ENCODE measurements at regions not wholly inside any gene's neighbourhood (a gene's known extent, or its start where the extent isn't known, plus 50 kb on each side); places are given as distances from the start of the nearest gene placed in this dataset.

GRCh38 chr20:54773643-54774000 is 298.2 kb downstream of the DOK5 start:
- H3K27me3 ChIP-seq (ENCODE audit: control insufficient read depth, insufficient read depth, low read length) = no peaks in the 10 kb centered on the region
- H3K36me3 ChIP-seq (ENCODE audit: control insufficient read depth, insufficient read depth, low read length) = no peaks in the 10 kb centered on the region
- TF ChIP-seq CTCF (IDR thresholded peaks at IDR 0.05; ENCODE audit: insufficient read depth, low read length, severe bottlenecking) = no peak
- no peak overlapping the region for H3K4me3 ChIP-seq (ENCODE audit: low read depth, low read length)
- FAIRE-seq (no peak), DNase-seq (ENCODE audit: low read depth) (no peak)

DNA sequence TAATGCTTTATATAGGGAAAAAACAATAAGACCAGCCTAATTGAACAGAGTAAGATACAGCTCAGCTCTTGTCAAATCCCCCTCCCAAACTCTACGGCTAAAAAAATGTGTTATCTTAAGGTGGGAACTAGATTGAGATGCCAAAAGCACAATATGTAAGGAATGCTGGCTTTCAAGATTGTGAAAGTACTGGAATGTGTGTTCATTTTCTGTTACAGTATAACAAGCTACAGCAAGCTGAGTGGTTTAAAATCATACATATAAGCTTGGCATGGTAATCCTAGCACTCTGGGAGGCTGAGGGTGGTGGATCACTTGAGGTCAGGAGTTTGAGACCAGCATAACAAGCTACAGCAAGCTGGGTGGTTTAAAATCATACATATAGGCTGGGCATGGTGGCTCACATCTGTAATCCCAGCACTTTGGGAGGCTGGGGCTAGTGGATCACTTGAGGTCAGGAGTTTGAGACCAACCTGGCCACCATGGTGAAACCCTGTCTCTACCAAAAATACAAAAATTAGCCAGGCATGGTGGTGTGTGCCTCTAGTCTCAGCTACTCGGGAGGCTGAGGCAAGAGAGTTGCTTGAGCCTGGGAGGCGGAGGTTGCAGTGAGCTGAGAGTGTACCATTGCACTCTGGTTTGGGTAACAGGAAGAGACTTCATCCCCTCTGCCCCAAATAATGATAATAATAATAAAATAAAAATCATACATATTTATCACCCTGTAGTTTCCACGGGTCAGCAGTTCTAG is 297.7 kb downstream of the DOK5 start:
- Histone ChIP-seq H3K36me3 (ENCODE audit: control insufficient read depth, insufficient read depth, low read length) (no peaks in the 10 kb centered on the region), H3K4me3 (ENCODE audit: low read depth, low read length) (no peak overlapping the region), H3K27me3 (ENCODE audit: control insufficient read depth, insufficient read depth, low read length) (no peaks in the 10 kb centered on the region)
- FAIRE-seq (no peak), DNase-seq (ENCODE audit: low read depth) (peak; percentile 70)
- no peak for TF ChIP-seq CTCF (IDR thresholded peaks at IDR 0.05; ENCODE audit: insufficient read depth, low read length, severe bottlenecking)

DNA sequence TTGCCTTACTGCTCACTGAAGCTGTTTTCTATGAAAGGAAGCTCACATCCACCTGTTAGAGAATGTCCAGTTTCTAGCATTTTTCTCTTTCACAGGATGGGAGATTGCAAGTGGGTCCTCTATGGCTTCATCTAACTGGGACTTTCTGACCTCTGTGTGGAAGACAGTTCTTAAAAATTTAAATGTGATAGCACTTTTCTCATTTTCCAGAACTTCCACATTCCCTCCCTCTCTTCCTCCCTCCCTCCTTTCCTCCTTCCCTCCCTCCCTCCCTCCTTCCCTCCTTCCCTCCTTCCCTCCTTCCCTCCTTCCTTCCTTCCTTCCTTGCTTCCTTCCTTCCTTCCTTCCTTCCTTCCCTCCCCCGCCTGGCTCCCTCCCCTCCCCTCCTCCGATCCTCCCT is 291.1 kb downstream of the DOK5 start:
- Histone ChIP-seq H3K4me3 (ENCODE audit: low read depth, low read length) (no peak overlapping the region), H3K36me3 (ENCODE audit: control insufficient read depth, insufficient read depth, low read length) (no peaks in the 10 kb centered on the region), H3K27me3 (ENCODE audit: control insufficient read depth, insufficient read depth, low read length) (no peaks in the 10 kb centered on the region)
- no peak for DNase-seq (ENCODE audit: low read depth)
- TF ChIP-seq CTCF (IDR thresholded peaks at IDR 0.05; ENCODE audit: insufficient read depth, low read length, severe bottlenecking) = no peak
- FAIRE-seq = no peak

- Histone ChIP-seq H3K4me3 (ENCODE audit: low read depth, low read length) (no peak overlapping the region), H3K27me3 (ENCODE audit: control insufficient read depth, insufficient read depth, low read length) (no peaks in the 10 kb centered on the region), H3K36me3 (ENCODE audit: control insufficient read depth, insufficient read depth, low read length) (no peaks in the 10 kb centered on the region)
- FAIRE-seq (no peak), DNase-seq (ENCODE audit: low read depth) (no peak)
- no peak for TF ChIP-seq CTCF (IDR thresholded peaks at IDR 0.05; ENCODE audit: insufficient read depth, low read length, severe bottlenecking)
Observed at GRCh38 chr20:54763366-54763765, 288.0 kb downstream of the DOK5 start.

DNA sequence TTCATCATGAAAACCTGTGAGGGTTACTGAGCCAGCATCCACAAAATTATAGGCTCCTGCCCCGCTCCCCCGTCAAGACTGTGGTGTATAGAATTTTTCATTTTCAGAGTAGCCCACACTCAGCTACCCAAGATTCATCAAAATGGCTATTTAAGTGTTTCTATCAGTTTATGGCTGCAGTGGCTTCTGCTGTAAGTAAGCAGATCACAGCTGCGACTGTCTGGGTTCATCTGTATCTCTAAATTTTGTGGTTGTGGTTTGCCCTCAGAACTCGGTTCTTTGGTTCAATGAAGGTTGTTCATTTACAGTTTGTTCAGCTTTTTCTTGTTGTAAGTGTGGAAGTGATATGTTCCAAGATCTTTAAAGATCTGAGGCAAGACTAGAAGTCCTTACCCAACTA is 284.2 kb downstream of the DOK5 start:
- Histone ChIP-seq H3K4me3 (ENCODE audit: low read depth, low read length) (no peak overlapping the region), H3K27me3 (ENCODE audit: control insufficient read depth, insufficient read depth, low read length) (no peaks in the 10 kb centered on the region), H3K36me3 (ENCODE audit: control insufficient read depth, insufficient read depth, low read length) (no peaks in the 10 kb centered on the region)
- no peak for DNase-seq (ENCODE audit: low read depth)
- no peak for TF ChIP-seq CTCF (IDR thresholded peaks at IDR 0.05; ENCODE audit: insufficient read depth, low read length, severe bottlenecking)
- no peak for FAIRE-seq

GRCh38 chr20:54746796-54747195 is 271.4 kb downstream of the DOK5 start:
- no peak for FAIRE-seq
- no peaks in the 10 kb centered on the region for H3K27me3 ChIP-seq (ENCODE audit: control insufficient read depth, insufficient read depth, low read length)
- no peak for DNase-seq (ENCODE audit: low read depth)
- no peaks in the 10 kb centered on the region for H3K36me3 ChIP-seq (ENCODE audit: control insufficient read depth, insufficient read depth, low read length)
- no peak for TF ChIP-seq CTCF (IDR thresholded peaks at IDR 0.05; ENCODE audit: insufficient read depth, low read length, severe bottlenecking)
- H3K4me3 ChIP-seq (ENCODE audit: low read depth, low read length) = no peak overlapping the region

Measured in bronchial epithelial cell (primary cell).